IMR-90 (cell line): ENCODE measurements at regions not wholly inside any gene's neighbourhood (a gene's known extent, or its start where the extent isn't known, plus 50 kb on each side); places are given as distances from the start of the nearest gene placed in this dataset.

ENCODE experiments used
- ATAC-seq: fragments of 200-7000 bp; cut with Tn5 transposase; 2 replicates; pipeline ENCODE4 v1.9.1; 2020; ENCODE audit warnings: low read depth, mild to moderate bottlenecking, moderate library complexity
- BruUV-seq: library from RNA; stranded (reverse); fragments of 400-500 nt; replicated peaks from 2 replicates; lab custom pipeline; 2021; lab: Mats Ljungman, UMichigan
- CTCF ChIA-PET: fragments of 300-600 bp; formaldehyde crosslinking; extraction: SDS; loops from one replicate; lab custom pipeline; 2021; ENCODE audit warnings: antibody characterized with exemption; lab: Yijun Ruan, JAX
- POLR2A ChIA-PET: fragments of 300-600 bp; sonication (Branson Sonifier 250); formaldehyde crosslinking; loops from one replicate; lab custom pipeline; 2022; ENCODE audit warnings: antibody characterized with exemption; ENCODE audit not compliant: unreplicated experiment; lab: Charles Lee
- DNase-seq: peaks from one replicate; pipeline ENCODE4 v3.0.0; 2013
- H2AFZ ChIP-seq: replicated peaks from 2 replicates; pipeline ENCODE3; 2013; ENCODE audit warnings: low read length, mild to moderate bottlenecking; ENCODE audit not compliant: poor library complexity
- H2AK5ac ChIP-seq: 2 replicates; pipeline ENCODE4 v1.6.1; 2013; ENCODE audit warnings: low read depth, low read length, inconsistent platforms
- H2AK9ac ChIP-seq: replicated peaks from 2 replicates; pipeline ENCODE3; 2013; ENCODE audit warnings: mild to moderate bottlenecking, low read depth, low read length, moderate library complexity; ENCODE audit not compliant: poor library complexity
- H2BK120ac ChIP-seq: 2 replicates; pipeline ENCODE4 v1.6.1; 2013; ENCODE audit warnings: low read depth, low read length, inconsistent platforms
- H2BK15ac ChIP-seq: 3 replicates; pipeline ENCODE4 v1.6.1; 2013; ENCODE audit warnings: low read depth, low read length, inconsistent platforms
- H2BK20ac ChIP-seq: 2 replicates; pipeline ENCODE4 v1.6.1; 2013; ENCODE audit warnings: low read depth, mild to moderate bottlenecking, inconsistent platforms, low read length, moderate library complexity
- H2BK5ac ChIP-seq: 2 replicates; pipeline ENCODE4 v1.6.1; 2013; ENCODE audit warnings: mild to moderate bottlenecking, low read depth, low read length, inconsistent platforms; ENCODE audit not compliant: poor library complexity, severe bottlenecking
- H3K14ac ChIP-seq: replicated peaks from 2 replicates; pipeline ENCODE4 v1.6.1; 2013; ENCODE audit warnings: low read depth, low read length, inconsistent platforms
- H3K18ac ChIP-seq: 2 replicates; pipeline ENCODE4 v1.6.1; 2013; ENCODE audit warnings: low read depth, low read length, control low read depth
- H3K23ac ChIP-seq: 2 replicates; pipeline ENCODE4 v1.6.1; 2013; ENCODE audit warnings: low read depth, low read length, inconsistent platforms
- H3K27ac ChIP-seq: 2 replicates; pipeline ENCODE4 v1.5.1; 2013; ENCODE audit warnings: mild to moderate bottlenecking, control low read depth, low read length; ENCODE audit not compliant: insufficient read depth
- H3K27me3 ChIP-seq: 2 replicates; pipeline ENCODE4 v1.6.1; 2013; ENCODE audit warnings: low read length; ENCODE audit not compliant: control insufficient read depth, insufficient read depth
- H3K36me3 ChIP-seq: 2 replicates; pipeline ENCODE4 v1.6.1; 2013; ENCODE audit warnings: low read length, mixed read lengths; ENCODE audit not compliant: control insufficient read depth, insufficient read depth
- H3K4ac ChIP-seq: 2 replicates; pipeline ENCODE4 v1.6.1; 2013; ENCODE audit warnings: low read depth, low read length, inconsistent platforms
- H3K4me1 ChIP-seq: 2 replicates; pipeline ENCODE4 v1.6.1; 2013; ENCODE audit warnings: low read length, mixed read lengths; ENCODE audit not compliant: control insufficient read depth, insufficient read depth
- H3K4me2 ChIP-seq: 2 replicates; pipeline ENCODE4 v1.6.1; 2013; ENCODE audit warnings: low read depth, mild to moderate bottlenecking, control low read depth, low read length, moderate library complexity
- H3K4me3 ChIP-seq: 2 replicates; pipeline ENCODE4 v1.5.1; 2013; ENCODE audit warnings: low read depth, mild to moderate bottlenecking, control low read depth, low read length, moderate library complexity; ENCODE audit not compliant: insufficient read depth
- H3K56ac ChIP-seq: 2 replicates; pipeline ENCODE4 v1.6.1; 2013; ENCODE audit warnings: low read length, inconsistent platforms; ENCODE audit not compliant: insufficient read depth; ENCODE audit errors: extremely low read depth
- H3K79me1 ChIP-seq, 2 experiments: 2 replicates each; pipeline ENCODE4 v1.6.1; 2013; ENCODE audit warnings: low read length in 2 of 2, inconsistent platforms in 1 of 2, low read depth in 1 of 2
- H3K9ac ChIP-seq: 2 replicates; pipeline ENCODE4 v1.6.1; 2013; ENCODE audit warnings: low read depth, low read length, control low read depth
- H3K9me1 ChIP-seq: 2 replicates; pipeline ENCODE4 v1.6.1; 2013; ENCODE audit warnings: low read length, inconsistent platforms; ENCODE audit not compliant: insufficient read depth
- H3K9me3 ChIP-seq: 2 replicates; pipeline ENCODE4 v1.6.1; 2013; ENCODE audit warnings: low read length; ENCODE audit not compliant: control insufficient read depth, insufficient read depth
- H4K20me1 ChIP-seq: 2 replicates; pipeline ENCODE4 v1.6.1; 2013; ENCODE audit warnings: low read length, inconsistent platforms; ENCODE audit not compliant: insufficient read depth
- H4K5ac ChIP-seq: 2 replicates; pipeline ENCODE4 v1.6.1; 2013; ENCODE audit warnings: mild to moderate bottlenecking, low read depth, low read length, control low read depth
- H4K8ac ChIP-seq, 2 experiments: 2 replicates each; pipeline ENCODE4 v1.6.1; 2013; ENCODE audit warnings: low read depth in 2 of 2, low read length in 2 of 2, control low read depth in 1 of 2, inconsistent platforms in 1 of 2
- H4K91ac ChIP-seq: 2 replicates; pipeline ENCODE4 v1.6.1; 2013; ENCODE audit warnings: low read depth, low read length, inconsistent platforms; ENCODE audit not compliant: insufficient read depth
- BHLHE40 ChIP-seq: fragments of 150-350 bp; IDR thresholded peaks from 2 replicates; pipeline ENCODE4 v1.6.1; 2016; ENCODE audit warnings: mild to moderate bottlenecking, low read depth, low read length
- CEBPB ChIP-seq: IDR thresholded peaks from 2 replicates; pipeline ENCODE4 v1.6.1; 2012; ENCODE audit warnings: low read depth, low read length, improper control_type of control experiment
- CHD1 ChIP-seq: IDR thresholded peaks from 2 replicates; pipeline ENCODE4 v1.6.1; 2012; ENCODE audit warnings: low read depth, low read length, improper control_type of control experiment
- CTCF ChIP-seq: conservative IDR thresholded peaks from 2 replicates; pipeline ENCODE4 v1.5.1; 2012; ENCODE audit warnings: mild to moderate bottlenecking, low read depth, low read length, improper control_type of control experiment
- FOS ChIP-seq: fragments of 150-350 bp; IDR thresholded peaks from 2 replicates; pipeline ENCODE4 v1.6.1; 2016; ENCODE audit warnings: low read depth, low read length
- MAFK ChIP-seq: IDR thresholded peaks from 2 replicates; pipeline ENCODE4 v1.6.1; 2012; ENCODE audit warnings: low read depth, low read length, improper control_type of control experiment
- MAZ ChIP-seq: IDR thresholded peaks from 2 replicates; pipeline ENCODE4 v1.6.1; 2012; ENCODE audit warnings: low read depth, mild to moderate bottlenecking, low read length, improper control_type of control experiment, moderate library complexity, borderline replicate concordance
- MXI1 ChIP-seq: IDR thresholded peaks from 2 replicates; pipeline ENCODE4 v1.6.1; 2012; ENCODE audit warnings: low read depth, mild to moderate bottlenecking, low read length, moderate library complexity, borderline replicate concordance
- POLR2A ChIP-seq: IDR thresholded peaks from 2 replicates; pipeline ENCODE4 v1.6.1; 2012; ENCODE audit warnings: mild to moderate bottlenecking, low read depth, low read length
- RAD21 ChIP-seq: IDR thresholded peaks from 2 replicates; pipeline ENCODE4 v1.6.1; 2012; ENCODE audit warnings: low read length, improper control_type of control experiment
- RCOR1 ChIP-seq: IDR thresholded peaks from 2 replicates; pipeline ENCODE4 v1.6.1; 2012; ENCODE audit warnings: mild to moderate bottlenecking, low read length, improper control_type of control experiment; ENCODE audit not compliant: insufficient replicate concordance
- WGBS, 2 experiments: methylation state at CpG; one replicate each; pipeline versions ENCODE4 v1.1.5 to v1.1.7; 2013; ENCODE audit warnings: missing lambda C conversion rate in 2 of 2; ENCODE audit not compliant: insufficient read length in 1 of 2; ENCODE audit errors: extremely low coverage in 2 of 2; 5-methylcytosine and 5-hydroxymethylcytosine counted together
- dilution Hi-C: fragments of 300-500 bp; cut with HindIII; formaldehyde crosslinking; loops from one replicate; pipeline ENCODE4 v1.14.3; 2018; ENCODE audit warnings: low sequenced_read_pairs; ENCODE audit not compliant: unreplicated experiment
- in situ Hi-C: fragments of 300-500 bp; cut with MboI; formaldehyde crosslinking; loops from 3 replicates; pipeline ENCODE4 v1.14.3; 2019; ENCODE audit warnings: low sequenced_read_pairs, inconsistent platforms, mixed read lengths
- intact Hi-C: fragments of 100-400 bp; cut with micrococcal nuclease; formaldehyde crosslinking; loops from 2 replicates; pipeline ENCODE4 v1.10.0; 2022
- TF ChIP-seq, protein P1 (sequence below): fragments of 150-350 bp; IDR thresholded peaks from 2 replicates; pipeline ENCODE4 v1.6.1; 2016; ENCODE audit warnings: low read depth, mild to moderate bottlenecking, low read length, moderate library complexity, borderline replicate concordance

DNA sequence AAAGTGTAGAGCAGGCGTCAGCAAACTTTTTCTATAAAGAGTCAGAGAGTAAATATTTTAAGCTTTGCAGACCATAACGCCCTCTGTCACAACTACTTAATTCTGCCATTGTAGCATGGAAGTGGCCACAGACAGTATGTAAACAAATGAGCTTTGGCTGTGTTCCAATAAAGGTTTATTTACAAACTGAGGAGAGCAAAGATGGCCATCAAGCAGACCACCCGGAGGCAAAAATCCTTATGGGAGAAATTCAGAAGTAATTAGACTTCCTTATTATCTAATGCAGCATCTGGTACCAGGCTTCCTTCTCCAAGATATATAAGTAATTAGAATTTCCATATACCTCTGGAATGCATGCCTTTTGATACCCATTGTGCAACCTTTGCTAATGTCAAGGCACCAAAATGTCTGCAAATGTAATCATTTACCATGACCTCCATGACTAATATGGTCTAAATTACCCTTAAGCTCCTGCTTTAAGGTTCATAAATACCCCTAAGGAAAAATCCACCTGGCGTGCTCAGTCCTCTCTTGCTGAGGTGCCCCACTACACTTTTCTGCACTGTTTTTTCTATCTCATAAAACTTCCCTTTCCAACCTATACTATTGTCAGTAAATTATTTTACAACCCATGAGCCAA is 377.8 kb downstream of the MATN1 start:
- H4K5ac ChIP-seq = no peak overlapping the region
- no TSS peak for BruUV-seq
- ChIA-PET POLR2A (no interaction called here), CTCF (no interaction called here)
- H2AFZ ChIP-seq = no peak overlapping the region
- H3K9me3 ChIP-seq = no peaks in the 10 kb centered on the region
- no peaks in the 10 kb centered on the region for H4K20me1 ChIP-seq
- no peaks in the 10 kb centered on the region for H3K9me1 ChIP-seq
- no peak overlapping the region for H2BK120ac ChIP-seq
- H3K27ac ChIP-seq = no peak overlapping the region
- no peaks in the 10 kb centered on the region for H3K79me1 ChIP-seq
- H2AK5ac ChIP-seq = no peak overlapping the region
- in situ Hi-C loops (no loop called here), dilution Hi-C loops (no loop called here), intact Hi-C loops (no loop called here)
- no peak overlapping the region for H3K9ac ChIP-seq
- no peak overlapping the region for H2BK15ac ChIP-seq
- no peak overlapping the region for H2BK5ac ChIP-seq
- no peak overlapping the region for H3K4me2 ChIP-seq
- no peak for DNase-seq
- no peak overlapping the region for H3K14ac ChIP-seq
- H3K36me3 ChIP-seq = no peaks in the 10 kb centered on the region
- H3K23ac ChIP-seq = no peak overlapping the region
- H3K4ac ChIP-seq = no peak overlapping the region
- no peak overlapping the region for H2AK9ac ChIP-seq
- 60% methylated on average over 1 of the region's 4 CpGs; no CpG with 5 or more reads in 1 of the 2 experiments for WGBS, 2 experiments
- H3K27me3 ChIP-seq = no peaks in the 10 kb centered on the region
- no peak overlapping the region for H2BK20ac ChIP-seq
- no peaks in the 10 kb centered on the region for H3K4me1 ChIP-seq
- H3K56ac ChIP-seq = no peak overlapping the region
- TF ChIP-seq MXI1 (no peak), BHLHE40 (no peak), CTCF (no peak), CEBPB (no peak), CHD1 (no peak), POLR2A (no peak), FOS (no peak), RCOR1 (no peak), RAD21 (no peak), MAZ (no peak), MAFK (no peak)
- TF ChIP-seq, protein P1, sequence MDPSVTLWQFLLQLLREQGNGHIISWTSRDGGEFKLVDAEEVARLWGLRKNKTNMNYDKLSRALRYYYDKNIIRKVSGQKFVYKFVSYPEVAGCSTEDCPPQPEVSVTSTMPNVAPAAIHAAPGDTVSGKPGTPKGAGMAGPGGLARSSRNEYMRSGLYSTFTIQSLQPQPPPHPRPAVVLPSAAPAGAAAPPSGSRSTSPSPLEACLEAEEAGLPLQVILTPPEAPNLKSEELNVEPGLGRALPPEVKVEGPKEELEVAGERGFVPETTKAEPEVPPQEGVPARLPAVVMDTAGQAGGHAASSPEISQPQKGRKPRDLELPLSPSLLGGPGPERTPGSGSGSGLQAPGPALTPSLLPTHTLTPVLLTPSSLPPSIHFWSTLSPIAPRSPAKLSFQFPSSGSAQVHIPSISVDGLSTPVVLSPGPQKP = no peak
- H4K91ac ChIP-seq = no peak overlapping the region
- no peak overlapping the region for H4K8ac ChIP-seq
- H3K18ac ChIP-seq = no peak overlapping the region
- ATAC-seq = no peak
- H3K4me3 ChIP-seq = no peak overlapping the region
